GM21390 (cell line): ENCODE measurements at regions not wholly inside any gene's neighbourhood (a gene's known extent, or its start where the extent isn't known, plus 50 kb on each side); places are given as distances from the start of the nearest gene placed in this dataset.
"Not testable (repeated sequence)": the region's sequence is repeated elsewhere in the genome, so short reads cannot be mapped to it uniquely, and the experiment has no call there.

ENCODE experiments used
- ATAC-seq: cut with Tn5 transposase; IDR thresholded peaks from one replicate; pipeline ENCODE4 v1.9.1; 2021; ENCODE audit not compliant: unreplicated experiment

DNA sequence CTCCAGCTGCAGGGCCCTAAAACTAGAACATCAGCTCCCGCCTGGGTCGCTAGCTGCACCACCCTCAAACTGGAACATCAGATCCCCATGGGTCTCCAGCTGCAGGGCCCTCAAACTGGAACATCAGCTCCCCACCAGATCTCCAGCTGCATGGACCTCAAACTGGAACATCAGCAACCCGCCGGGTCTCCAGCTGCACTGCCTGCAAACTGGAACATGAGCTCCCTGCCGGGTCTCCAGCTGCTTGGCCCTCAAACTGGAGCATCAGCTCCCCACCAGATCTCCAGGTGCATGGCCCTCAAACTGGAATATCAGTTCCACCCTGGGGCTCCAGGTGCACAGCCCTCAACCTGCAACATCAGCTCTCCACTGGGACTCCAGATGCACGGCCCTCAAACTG lies 82.7 kb downstream of the TFRC start:
- not testable (repeated sequence) for ATAC-seq

DNA sequence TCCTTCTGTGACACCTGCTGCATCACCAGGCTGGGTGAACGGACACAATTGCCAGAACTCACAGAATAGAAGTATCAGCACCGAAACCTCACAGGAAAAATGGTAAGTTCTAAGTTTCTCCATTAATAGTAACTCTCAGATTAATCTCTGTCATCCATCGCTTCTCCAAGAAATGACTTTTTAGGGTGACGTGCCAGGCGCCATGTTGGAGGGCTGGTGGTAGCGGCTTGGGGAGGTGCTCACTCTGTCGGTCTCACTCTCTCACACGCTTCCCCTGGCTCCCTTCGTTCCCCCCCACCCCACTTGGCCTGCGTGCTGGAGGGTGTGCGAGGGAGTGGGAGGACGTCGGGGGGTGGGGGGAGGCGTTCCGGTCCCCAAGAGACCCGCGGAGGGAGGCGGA lies 85.6 kb downstream of the TFRC start:
- not testable (repeated sequence) for ATAC-seq

DNA sequence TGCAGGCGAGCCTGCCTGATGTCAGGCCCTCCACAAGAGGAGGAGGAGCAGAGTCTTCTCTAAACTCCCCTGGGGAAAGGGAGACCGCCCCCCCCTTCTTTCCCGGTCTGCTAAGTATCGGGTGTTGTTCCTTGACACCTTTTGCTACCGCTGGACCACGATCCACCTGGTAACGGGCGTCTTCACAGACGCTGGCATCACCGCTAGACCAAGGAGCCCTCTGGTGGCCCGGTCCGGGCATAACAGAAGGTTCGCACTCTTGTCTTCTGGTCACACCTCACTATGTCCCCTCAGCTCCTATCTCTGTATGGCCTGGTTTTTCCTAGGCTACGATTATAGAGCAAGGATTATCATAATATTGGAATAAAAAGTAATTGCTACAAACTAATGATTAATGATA lies 86.0 kb upstream of the TNK2 start:
- not testable (repeated sequence) for ATAC-seq

DNA sequence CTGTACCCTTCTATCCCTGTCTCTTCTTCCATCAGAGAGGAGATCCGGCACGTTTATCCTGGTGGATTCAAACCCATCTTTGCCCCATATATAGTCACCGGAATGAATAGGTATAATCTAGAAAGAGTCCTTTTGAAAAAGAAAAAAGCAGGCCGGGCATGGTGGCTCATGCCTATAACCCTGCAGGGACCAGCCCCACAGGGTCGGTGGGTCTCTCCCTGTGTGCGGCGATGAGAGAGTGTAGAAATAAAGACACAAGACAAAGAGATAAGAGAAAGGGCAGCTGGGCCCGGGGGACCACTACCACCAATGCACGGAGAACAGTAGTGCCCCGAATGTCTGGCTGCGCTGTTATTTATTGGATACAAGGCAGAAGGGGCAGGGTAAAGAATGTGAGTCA lies 85.3 kb upstream of the TNK2 start:
- not testable (repeated sequence) for ATAC-seq

DNA sequence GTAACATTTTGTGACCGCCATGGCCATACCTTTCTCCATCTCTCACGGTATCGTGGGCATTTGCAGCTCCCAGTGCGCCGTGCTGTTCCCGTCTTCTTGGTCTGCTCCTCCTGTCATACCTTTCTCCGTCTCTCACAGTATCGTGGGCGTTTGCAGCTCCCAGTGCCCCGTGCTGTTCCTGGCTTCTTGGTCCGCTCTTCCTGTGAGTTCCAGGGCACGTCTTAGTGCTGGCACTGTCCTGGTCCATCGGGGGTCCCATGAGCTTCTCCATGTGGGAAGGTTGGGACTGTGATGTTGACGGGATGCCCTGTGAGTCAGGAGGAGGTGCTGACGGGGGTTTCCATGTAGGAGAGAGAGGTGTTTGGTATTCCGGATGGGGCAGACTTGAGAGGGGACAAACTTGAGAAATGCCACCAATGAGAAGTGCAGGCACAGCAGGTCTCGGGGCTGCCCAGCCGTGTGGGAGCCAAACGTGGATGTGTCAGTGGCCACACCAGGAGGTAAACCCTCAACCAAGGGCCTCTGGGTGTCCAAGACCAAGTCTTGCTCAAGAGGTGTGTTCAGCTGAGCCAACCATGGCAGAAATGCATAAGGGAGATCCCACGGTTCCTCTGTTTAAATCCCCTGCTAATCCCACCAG lies 84.7 kb upstream of the TNK2 start:
- not testable (repeated sequence) for ATAC-seq

DNA sequence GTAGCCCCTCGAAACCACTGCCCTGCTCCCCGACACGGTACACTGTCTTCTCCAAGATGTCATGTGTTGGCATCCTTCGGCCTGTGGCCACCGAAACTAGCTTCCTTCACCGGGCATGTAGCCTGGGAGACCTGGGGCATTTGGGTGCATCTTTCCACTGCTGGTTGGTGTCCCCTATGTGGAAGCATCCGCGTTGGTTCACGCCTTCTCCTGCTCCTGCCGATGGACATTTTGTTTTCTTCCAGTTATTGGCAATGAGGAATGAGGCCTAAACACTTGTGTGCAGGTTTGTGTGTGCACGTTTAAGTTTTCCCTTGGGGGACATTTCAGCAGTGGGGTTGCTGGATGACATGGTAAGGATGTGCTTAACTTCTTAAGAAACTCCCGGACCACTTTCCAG lies 83.6 kb upstream of the TNK2 start:
- not testable (repeated sequence) for ATAC-seq

DNA sequence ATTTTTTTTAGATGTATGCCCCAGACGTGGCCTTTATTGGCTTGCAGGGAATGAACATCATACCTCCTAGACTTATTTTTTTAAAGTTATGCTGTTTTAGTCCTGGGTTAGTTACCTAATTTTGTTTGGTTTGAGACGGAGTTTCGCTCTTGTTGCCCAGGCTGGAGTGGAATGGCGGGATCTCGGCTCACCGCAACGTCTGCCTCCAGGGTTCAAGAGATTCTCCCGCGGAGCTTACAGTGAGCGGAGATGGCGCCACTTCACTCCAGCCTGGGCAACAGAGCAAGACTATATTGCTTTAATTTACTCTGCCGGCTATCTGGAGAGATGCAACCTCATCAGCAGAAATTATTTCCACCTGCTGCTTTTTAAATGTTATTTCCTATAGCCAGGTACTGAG lies 82.9 kb upstream of the TNK2 start:
- ATAC-seq, result not testable (repeated sequence)

DNA sequence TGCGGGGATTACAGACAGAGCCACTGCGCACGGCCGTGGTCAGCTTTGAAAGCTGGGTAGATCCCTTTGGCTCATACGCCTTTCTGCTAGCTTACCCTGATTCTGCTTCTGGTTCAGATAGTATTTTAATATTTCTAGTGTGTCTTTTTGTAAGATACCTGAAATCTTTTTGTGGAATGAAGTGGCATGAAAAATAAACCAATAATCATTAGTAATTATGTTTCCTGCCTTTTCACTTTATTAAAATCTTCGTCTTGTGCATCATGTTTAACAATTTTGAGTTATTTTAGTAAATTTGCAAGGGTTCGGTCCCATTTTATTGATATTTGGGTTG lies 82.5 kb upstream of the TNK2 start:
- ATAC-seq, result not testable (repeated sequence)

DNA sequence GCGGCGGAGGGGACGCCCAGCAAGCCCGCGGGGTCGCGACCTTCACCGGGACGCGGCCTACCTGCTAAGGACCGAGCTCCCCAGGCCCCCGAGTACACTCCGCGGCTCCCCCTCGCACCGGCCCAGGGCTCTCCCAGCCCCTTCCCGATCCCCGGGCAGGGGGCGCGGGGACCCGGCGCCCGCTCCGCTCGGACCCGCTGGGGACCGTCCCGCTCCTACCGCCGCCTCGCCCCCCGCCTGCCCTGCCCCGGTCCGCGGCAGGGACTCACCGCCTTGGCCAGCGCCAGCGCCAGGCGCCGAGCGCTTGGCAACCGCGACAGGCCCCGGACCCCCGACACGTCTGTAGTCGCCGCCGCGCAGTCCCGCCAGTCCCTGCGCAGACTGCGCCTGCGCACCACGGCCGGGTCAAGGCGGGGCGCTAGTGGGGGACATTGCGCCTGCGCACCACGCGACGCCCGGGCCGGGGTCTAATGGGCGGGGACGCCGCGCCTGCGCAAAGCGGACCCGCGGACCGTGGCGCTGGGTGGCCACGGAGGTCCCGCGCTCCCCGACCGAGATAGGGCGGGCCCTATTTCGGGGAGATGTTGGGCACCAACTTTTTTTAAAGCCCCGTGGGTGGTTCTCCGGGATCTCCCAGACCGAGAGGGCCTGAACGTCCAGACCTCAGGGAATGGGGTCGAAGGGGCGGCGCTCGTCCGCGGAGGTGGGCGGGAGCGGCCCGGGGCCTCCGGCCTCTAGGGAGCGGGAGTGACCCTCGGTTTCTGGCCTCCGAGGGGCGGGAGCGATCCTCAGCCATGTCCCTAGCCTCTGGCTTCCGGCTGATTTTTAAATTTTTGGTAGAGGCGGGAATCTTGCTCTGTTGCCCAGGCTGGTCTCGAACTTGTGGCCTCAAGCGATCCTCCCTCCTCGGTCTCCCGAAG lies 81.8 kb upstream of the TNK2 start:
- ATAC-seq, result peak; percentile 82

DNA sequence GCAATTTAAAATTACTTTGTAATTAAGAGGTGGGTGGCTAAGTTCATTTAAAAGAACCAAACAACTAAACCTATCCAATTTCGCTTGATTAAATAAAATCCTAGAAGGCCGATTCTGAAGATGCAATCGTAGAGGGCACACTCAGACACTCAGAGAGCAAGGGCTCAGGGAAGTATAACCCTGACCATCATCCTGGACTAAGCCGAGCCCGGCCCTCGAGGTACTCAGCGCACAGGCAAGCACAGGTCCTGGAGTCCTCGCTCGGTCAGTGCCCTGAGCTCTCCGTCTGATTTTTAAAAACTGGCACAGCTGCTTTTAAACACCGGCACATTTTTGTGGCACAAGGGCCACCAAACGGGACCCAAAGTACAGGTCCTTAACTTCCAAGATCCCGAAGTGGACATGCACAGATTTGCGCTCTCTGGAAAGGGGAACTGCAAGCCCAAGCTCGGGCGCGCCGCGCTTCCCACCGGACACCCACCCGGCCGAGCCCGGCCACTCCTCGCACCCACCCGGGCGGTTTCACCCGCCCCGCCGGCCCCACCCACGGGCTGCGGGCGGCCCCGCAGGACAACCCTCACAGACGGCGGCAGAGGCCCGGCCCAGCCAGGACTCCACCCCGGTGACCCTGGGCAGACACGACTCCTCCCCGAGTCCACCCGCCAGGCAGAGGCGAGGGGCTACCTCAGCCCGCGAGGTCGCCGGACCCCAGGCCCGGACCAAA lies 81.0 kb upstream of the TNK2 start:
- peak; percentile 39 for ATAC-seq

DNA sequence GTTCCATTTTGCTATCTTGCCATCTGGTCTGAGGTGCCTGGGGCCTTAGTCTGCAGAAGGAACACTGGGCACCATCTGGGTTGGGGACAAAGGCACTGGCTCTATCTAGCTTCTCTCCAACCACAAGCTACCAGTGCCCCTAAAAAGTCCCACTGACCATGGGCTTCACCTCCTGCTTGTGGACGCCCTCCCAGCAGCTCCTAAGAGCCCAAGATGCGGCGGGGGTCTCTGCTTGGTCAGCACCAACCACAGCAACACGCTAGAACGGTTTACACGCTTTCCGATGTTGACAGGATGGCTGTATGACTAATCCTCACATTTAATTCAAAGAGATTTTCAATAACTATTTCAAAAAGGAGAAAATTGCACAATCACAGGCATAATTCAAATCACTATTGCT lies 80.4 kb upstream of the TNK2 start:
- ATAC-seq, result not testable (repeated sequence)

DNA sequence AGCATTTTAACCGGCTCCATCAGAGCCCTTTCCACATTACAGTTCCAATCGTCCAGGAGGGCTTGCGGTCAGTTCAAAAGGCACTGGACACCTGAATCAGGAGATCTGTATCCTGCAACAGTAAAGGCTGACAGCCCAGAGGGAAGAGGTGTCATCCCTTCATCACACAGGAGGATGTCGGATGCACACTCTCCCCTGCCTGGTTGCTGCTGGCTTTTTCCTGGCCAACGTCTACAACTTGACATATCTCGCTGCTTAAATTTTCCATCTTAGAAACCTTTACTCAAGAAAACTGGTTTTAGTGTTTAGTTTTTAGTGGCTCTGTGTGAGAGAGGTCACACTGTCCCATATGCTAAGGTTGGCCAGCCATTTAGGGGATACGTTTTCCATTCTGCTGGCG lies 78.7 kb upstream of the TNK2 start:
- not testable (repeated sequence) for ATAC-seq

DNA sequence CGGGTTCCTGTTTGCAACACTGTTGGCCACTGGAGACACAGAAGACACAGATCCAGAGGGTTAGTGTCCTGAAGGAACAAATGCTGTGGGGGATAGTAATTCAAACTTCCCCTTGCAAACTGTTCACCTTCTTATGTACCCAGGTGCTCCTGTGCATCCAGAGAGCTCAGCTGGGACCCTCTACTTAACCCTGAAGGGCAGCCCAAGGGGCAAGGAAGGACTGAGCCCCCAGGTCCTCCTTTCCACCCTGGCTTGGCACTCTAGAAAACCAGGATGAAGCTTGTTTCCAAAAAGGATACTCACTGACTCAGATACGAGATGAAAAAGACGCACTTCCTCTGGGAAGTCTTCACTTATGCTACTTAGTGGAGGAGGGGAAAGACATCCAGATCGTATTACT lies 78.2 kb upstream of the TNK2 start:
- ATAC-seq, result not testable (repeated sequence)

DNA sequence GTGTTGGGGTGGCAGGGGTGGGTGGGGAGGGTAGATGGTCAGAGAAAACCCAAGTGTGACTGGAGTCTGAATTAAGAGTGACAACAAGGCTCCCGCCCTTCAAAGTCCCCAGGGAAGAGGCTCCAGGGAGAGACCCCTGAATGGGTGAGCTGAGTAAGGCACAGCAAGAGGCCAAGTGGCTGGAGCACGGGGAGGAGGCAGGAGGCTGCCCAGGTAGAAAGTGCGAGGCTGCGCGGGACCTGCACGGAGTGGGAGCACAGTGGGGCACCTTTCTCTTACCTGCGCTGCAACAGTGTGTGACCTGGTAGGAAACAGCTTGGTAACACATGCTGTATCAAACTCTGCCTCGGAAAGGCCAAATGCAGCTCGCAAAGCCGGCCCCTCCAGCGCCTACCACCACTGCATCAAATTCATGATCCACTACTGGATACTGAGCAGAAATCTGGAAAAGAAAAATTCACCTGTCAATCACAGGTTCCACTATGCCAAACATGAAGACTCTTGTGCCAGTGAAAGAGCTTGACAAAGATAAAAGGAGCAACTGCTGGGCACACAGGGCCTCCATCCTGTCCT lies 77.1 kb upstream of the TNK2 start:
- ATAC-seq, result not testable (repeated sequence)

DNA sequence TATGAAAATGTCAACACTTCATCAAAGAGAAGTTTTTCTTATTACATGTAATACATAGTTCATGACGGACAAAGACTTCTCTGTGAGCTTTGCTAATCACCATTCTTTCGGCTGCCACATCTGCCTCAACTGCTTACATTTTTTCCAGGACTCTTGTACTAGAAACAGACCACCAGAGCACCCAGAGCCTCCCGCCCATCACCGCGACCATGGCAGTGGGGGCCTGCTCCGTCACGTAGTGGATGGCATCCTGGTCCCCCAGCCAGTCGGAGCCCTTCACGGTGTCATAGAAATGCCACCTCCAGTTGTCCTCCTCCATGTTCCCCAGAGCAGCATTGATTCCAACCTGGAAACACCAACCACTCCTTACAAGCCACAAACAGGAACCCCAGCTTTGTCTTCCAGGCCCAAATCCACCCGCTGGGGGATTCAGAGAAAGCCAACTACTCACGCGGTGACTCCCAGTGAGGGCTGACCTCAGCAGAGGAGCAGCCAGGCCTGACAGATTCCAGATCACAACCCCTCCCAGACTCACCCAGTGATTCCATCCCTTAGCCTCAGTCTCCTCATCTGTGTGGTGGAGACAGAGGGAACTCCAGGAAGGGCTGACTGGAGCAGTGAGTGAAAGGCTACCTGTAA lies 76.2 kb upstream of the TNK2 start:
- not testable (repeated sequence) for ATAC-seq

DNA sequence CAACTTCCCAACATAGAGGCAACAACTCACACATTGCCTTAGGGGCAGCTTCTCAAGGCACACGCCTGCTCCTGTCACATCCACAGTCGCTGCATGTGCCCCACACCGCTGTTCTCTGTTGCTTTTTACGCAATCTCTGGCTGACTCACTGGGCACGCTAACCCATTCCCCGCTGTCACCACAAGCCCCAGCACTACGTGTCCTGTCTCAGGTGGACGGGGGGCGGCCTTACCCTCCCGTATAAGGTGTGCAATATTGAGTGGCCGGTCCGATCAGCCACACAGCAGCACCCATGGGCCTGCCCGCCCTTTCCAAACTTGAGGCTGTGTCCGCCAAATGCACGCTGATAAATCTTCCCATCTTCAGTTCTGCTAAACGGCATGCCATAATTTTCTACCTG lies 75.5 kb upstream of the TNK2 start:
- ATAC-seq, result not testable (repeated sequence)

DNA sequence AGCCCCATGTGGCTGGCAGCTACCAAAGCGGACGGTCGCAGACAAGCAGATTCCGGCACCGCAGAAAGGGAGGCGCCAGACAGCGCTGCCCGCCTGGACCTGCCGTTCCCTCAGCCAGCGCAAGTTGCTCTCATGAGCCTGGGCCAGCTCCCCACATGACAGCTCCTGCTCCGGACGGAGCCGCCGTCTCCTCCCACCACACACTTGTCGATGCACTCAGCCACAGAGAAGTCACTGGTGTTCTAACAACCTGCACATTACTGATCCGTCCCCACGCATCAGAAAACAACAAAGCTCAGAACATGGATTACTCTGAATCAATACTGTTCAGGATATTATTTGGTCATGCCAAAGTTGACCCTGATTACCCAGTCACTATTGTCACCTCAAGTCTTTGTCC lies 74.4 kb upstream of the TNK2 start:
- not testable (repeated sequence) for ATAC-seq

DNA sequence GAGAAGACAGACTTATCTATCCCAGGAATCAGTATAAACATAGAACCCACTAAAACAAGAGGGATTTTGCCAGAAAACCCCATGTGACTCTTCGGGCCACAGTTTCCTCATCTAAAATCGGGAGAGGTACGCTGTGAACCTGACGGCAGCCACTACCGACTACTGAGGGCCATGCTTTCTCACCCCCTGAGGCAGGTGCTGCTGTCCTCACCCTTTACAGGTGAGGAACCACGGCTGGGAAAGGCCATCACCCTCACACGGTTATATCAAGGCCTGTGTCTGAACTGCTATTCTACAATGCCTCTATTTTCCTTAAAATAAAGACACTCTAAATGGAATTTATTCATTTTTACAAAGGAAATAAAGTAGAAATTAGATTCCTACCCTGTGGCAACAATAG lies 73.4 kb upstream of the TNK2 start:
- not testable (repeated sequence) for ATAC-seq

DNA sequence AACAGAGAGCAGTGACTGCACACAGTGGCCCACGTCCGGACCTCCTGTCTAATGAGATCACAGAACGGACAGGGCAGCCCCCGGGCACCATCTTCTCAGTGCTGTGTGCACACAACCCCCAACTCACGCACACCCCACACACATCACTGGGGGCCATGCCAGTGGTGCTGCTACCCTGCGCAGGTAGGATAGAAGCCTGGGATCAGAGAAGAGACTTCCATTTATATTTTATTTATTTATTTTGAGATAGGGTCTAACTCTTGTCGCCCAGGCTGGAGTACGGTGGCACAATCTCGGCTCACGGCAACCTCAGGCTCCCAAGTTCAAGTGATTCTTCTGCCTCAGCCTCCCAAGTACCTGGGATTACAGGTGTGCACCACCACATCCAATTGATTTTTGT lies 71.5 kb upstream of the TNK2 start:
- ATAC-seq, result not testable (repeated sequence)

DNA sequence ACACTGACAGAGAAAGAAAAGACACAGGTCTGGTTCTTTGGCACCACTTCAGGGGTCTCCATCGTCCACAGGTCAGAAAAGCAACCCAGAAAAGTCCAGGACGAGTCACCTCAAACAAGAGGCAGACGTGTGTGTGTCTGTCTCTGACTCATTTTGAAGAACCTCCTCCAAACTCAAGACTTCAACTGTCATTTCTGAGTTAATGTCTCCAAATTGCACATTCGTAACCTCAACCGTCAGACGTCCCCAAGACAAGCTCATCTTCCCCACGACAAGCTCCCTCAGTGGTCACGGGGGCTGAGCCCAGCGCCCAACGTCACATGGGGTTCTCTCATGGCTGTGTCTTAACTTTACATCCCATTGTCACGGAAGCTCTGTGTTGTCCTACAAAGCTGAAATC lies 70.2 kb upstream of the TNK2 start:
- not testable (repeated sequence) for ATAC-seq

DNA sequence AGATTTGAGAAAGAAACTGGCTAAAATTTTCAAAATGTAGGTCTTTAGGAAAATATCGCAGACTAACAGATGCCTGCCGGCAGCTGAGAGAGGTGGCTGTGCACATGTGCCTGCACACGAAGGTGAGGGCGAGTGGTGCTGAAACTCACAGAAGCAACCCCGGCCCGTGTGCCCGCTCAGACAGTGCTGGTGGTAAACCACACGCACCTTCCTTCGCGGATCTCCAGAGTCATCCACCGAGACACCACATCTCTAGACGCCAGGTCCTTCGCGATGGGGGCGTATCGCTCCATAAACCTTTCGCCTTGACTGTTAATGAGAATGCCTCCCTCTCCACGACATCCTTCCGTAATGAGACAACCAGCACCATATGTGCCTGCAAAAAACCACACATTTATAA lies 68.5 kb upstream of the TNK2 start:
- ATAC-seq, result not testable (repeated sequence)
